Stimulated activated CD8-positive, alpha-beta memory T cell treated with anti-CD3 and anti-CD28 coated beads, Interleukin-15, amount 100 ng/mL, for 48 hours (primary cell): ENCODE measurements at regions not wholly inside any gene's neighbourhood (a gene's known extent, or its start where the extent isn't known, plus 50 kb on each side); places are given as distances from the start of the nearest gene placed in this dataset.

Source experiments
- DNase-seq, 2 donors: peaks; one replicate each; pipeline ENCODE4 v3.0.0-alpha.2; 2020; ENCODE audit warnings: low read depth in 2 of 2

DNA sequence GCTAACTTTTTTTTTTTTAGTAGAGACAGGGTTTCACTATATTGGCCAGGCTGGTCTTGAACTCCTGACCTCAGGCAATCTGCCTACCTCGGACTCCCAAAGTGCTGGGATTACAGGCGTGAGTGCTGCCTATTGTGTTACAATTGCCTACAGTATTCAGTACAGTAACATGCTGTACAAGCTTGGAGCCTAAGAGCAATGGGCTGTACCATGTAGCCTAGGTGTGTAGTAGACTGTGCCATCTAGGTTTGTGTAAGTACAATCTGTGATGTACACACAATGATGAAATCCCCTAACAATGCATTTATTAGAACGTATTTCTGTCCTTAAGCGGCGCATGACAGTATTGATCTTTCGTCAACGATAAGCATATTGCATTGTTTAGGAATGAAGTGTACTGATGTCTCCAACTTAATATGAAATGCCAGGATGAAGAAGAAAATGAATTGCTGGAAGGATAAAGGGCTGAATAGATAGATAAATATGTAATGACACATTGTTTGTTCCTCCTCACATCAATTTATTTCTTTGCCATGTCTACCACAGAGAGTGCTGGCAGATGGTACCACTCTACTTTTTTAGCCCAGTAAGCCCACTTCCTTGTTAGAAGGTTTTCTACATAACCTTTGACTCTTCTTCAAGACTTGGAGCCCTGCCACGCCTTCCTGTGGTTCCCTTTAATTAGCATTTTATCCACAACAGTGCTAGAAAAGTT, 467.5 kb downstream of the VRK1 start:
- DNase-seq: no peak

DNA sequence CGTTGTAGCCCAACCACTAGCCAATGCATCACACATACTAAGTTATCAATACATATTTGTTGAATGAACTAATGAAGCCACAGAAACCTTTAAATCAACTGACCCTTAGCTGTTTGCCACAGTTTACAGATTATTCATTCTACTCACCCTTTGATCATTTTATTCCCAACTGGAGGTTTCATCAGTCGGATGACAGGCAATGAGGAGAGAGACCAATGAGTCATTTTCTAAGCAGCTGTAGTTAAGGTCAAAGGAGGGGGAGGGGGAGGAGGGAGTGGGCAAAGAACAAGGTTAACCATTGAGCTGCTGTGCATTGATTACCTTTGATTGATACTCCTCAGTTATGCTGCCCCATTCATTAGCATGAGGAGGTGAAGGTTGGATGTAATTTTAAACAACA, 469.5 kb downstream of the VRK1 start:
- DNase-seq: no peak

GRCh38 chr14:97267509-97267908, 470.3 kb downstream of the VRK1 start:
- no peak for DNase-seq

DNA sequence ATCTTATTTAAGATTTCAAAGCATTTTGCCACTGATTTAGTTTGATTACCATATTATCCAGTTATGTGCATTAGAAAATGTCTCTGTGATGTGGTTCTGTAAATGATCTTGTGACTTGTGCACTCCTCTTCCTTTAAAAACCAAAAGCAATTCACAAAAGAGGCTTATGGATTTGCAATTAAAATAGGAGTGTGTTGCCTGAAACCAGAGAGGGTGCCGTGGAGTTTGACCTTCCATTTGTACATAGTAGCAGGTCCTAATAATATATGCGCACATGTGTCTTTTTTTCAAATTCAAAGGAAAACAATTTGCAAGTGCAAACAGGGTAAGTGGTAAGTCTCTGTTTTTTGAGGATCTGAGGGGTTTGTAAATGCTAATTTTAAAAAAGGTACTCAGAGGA, 470.9 kb downstream of the VRK1 start:
- DNase-seq: no peak

DNA sequence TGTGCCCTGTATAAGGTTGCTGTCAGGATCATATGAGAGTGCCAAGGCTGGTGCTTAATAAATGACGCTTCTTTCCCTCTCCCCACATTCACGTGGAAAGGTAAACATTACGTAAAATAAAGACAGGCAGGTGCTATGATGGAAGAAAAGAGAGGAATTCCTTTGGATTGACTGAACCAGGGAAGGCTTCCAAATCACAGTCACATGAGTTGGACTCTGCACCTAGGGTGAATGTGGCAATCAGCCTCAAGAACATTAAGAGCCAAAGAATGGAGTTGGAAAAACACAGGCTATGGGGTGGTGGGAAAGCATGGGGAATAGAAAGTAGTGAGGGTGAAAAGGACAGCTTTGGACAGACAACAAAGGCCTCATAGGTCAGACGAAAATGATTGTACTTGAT, 473.1 kb downstream of the VRK1 start:
- DNase-seq: no peak

- no peak for DNase-seq
These were observed 474.3 kb downstream of the VRK1 start for GRCh38 chr14:97271451-97271960.

- no peak for DNase-seq
These were observed 476.4 kb downstream of the VRK1 start for GRCh38 chr14:97273540-97273939.

DNA sequence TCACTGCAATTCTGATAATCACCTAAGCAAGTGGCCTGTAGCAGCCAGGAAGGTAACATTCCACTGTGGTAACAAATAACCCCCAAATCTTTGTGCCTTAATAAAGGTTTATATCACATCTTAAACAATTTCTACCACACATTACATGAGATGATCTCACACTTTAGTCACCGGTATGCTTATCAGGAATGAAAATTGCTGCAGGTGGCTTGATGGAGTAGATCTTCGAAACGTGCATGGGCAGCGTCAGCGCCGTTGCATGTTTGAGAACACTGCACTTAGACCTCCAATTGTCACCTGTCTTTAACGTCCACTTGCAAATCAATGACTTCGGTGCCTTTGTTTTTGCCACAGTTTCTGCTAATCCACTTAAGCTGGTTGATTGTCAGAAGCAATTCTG, 477.4 kb downstream of the VRK1 start:
- DNase-seq: no peak

DNA sequence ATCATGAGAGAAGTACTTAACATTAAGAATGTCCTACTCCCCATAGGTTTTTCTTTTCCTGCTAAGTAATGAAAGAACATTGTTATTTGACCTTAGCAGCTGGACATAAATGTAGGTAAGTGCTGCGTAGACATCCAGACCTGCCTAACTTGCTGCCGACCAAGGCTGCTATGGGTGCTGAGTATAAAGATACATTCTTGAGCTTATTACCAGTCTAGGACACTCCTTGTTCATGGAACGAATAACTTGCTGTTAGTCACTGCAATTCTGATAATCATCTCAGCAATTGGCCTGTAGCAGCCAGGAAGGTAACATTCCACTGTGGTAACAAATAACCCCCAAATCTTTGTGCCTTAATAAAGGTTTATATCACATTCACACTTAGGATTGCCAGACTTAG, 478.1 kb downstream of the VRK1 start:
- DNase-seq: no peak

- DNase-seq: no peak
These were observed 479.4 kb downstream of the VRK1 start for GRCh38 chr14:97276573-97276972.

DNA sequence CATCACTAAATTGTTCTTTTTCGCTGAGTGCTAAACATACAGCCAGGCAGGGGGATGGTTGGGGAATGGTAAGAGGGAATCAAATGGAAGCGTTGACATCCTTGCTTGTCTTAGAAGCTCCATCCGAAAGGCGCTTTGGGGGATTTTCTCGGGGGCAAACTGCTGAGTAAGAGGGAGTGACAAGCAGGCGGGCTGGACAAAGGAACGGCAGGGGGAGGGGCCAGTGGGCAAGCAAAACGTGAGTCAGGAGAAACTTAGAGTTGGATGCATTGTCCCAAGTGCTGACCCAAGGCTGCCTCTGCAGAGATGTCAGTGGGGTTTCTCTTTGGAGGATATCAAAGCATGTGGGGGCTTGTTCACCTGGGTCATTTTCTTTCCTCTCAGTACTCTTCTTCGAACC, 480.5 kb downstream of the VRK1 start:
- DNase-seq: no peak

DNA sequence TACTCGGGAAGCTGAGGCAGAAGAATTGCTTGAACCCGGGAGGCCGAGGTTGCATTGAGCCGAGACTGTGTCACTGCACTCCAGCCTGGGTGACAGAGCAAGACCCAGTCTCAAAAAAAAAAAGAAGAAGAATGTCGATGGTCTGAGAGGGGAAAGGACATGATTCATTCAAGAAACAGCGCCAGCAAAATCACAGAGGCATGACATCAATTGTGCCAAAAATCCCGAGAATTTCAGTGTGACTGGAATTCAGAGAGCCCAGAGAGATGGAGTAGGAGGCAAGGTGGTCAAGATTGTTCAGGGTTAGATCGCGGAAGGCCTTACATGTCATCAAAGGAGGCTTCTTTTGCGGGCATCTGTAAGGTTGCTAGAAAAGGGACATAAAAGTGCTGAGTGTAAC, 483.3 kb downstream of the VRK1 start:
- DNase-seq: no peak

DNA sequence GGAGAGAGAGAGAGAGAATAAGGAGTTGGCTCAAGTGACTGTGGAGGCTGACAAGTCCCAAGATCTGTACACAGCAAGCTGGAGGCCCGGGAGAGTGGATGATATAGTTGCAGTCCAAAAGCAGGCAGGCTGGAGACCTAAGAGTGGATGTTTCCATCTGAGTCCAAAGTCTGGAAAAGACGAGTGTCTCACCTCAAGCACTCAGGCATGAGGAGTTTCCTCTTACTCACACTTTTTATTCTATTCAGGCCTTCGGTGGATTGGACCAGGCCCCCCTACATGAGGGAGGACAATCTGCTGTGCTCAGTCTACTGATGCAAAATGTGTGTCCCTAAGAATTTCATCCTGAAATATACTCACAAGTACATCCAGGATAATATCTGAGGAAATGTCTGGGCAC, 484.6 kb downstream of the VRK1 start:
- DNase-seq: no peak

GRCh38 chr14:97282210-97283004, 485.2 kb downstream of the VRK1 start:
- no peak for DNase-seq

DNA sequence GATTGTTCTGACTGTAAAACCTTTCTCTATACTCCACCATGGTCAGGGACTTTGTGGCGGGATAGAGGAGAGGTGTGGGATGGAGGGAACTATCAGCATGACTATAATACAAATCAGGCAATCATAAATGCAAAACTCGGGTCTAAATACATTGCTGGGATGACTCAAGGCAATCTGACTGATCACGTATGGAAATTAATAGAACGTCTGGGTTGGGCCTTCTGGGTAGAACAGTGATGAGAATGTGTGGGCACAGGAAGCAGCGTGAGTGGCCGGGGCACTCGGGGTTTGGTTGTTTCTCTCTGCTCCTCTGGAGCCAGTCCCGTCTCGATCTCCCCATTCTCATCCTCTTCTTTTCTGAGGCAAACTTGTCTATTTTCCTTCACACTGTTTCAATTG, 485.8 kb downstream of the VRK1 start:
- no peak for DNase-seq

GRCh38 chr14:97283426-97283825, 486.2 kb downstream of the VRK1 start:
- no peak for DNase-seq

- no peak for DNase-seq
These were observed 486.7 kb downstream of the VRK1 start for GRCh38 chr14:97283841-97284240.

GRCh38 chr14:97287956-97288355, 490.8 kb downstream of the VRK1 start:
- no peak for DNase-seq

GRCh38 chr14:97290065-97290464, 492.9 kb downstream of the VRK1 start:
- no peak for DNase-seq

DNA sequence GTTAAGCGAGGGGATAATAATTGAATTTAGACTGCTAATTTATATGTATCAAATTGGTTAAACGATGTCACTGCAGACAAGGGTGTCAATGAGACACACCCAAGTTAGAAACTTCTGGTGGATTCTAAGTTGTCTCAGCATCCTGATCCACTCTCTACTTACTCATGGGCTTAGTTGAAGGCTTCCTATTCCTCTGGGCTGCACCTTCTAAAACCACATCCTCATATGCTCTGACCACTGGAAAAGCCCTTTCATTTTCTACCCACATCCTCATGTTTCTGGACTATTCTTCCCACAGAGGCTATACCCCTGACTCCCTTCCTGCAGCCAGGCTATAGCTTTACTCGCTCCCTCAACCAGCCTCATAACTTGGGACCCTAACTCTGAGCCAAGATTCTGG, 493.8 kb downstream of the VRK1 start:
- no peak for DNase-seq

- DNase-seq: no peak
These were observed 496.5 kb downstream of the VRK1 start for GRCh38 chr14:97293659-97294058.

- no peak for DNase-seq
These were observed 498.0 kb downstream of the VRK1 start for GRCh38 chr14:97295108-97295710.

GRCh38 chr14:97296176-97296575, 499.0 kb downstream of the VRK1 start:
- DNase-seq: no peak
